B cell (primary cell): ENCODE measurements at regions not wholly inside any gene's neighbourhood (a gene's known extent, or its start where the extent isn't known, plus 50 kb on each side); places are given as distances from the start of the nearest gene placed in this dataset.

ENCODE experiments used
- ATAC-seq: fragments of 200-7000 bp; cut with Tn5 transposase; one replicate; pipeline ENCODE4 v1.10.0; 2021; ENCODE audit warnings: low read depth, mild to moderate bottlenecking, moderate number of reproducible peaks, moderate library complexity
- CTCF ChIA-PET: fragments of 350-600 bp; sonication (Branson Sonifier 250); formaldehyde crosslinking; loops from one replicate; lab custom pipeline; 2021; ENCODE audit warnings: antibody characterized with exemption, inconsistent platforms; lab: Charles Lee
- POLR2A ChIA-PET: fragments of 350-600 bp; sonication (Branson Sonifier 250); formaldehyde crosslinking; loops from one replicate; lab custom pipeline; 2021; ENCODE audit warnings: antibody characterized with exemption; lab: Charles Lee
- DNase-seq: peaks from one replicate; pipeline ENCODE4 v3.0.0; 2013
- H2AFZ ChIP-seq: 2 replicates; pipeline ENCODE4 v1.6.1; 2012; ENCODE audit warnings: mild to moderate bottlenecking, low read depth, low read length; ENCODE audit not compliant: insufficient read depth, poor library complexity, severe bottlenecking
- H3K27ac ChIP-seq, 2 donors: 1 replicate in 1 of 2; 2 replicates in 1 of 2; pipeline ENCODE4 v1.5.1; 2012 to 2013; ENCODE audit warnings: low read length in 2 of 2, mild to moderate bottlenecking in 2 of 2, moderate library complexity in 1 of 2
- H3K27me3 ChIP-seq, 4 experiments: fragments of 200-600 bp in 1 of 4; sonication (generic) in 1 of 4; replicated peaks in 1 of 4; 1 replicate in 2 of 4; 2 replicates in 2 of 4; pipeline versions ENCODE4 v1.6.1 to v1.7.0; 2013 to 2016; ENCODE audit warnings: low read length in 3 of 4, mild to moderate bottlenecking in 2 of 4, mixed read lengths in 1 of 4, moderate library complexity in 1 of 4; ENCODE audit not compliant: insufficient read depth in 4 of 4, control insufficient read depth in 3 of 4; ENCODE audit errors: control extremely low read depth in 1 of 4
- H3K36me3 ChIP-seq, 2 experiments: replicated peaks in 1 of 2; 1 replicate in 1 of 2; 2 replicates in 1 of 2; pipeline versions ENCODE4 v1.6.1 to v1.7.1; 2013; ENCODE audit warnings: low read length in 1 of 2; ENCODE audit not compliant: insufficient read depth in 2 of 2, control insufficient read depth in 1 of 2; ENCODE audit errors: control extremely low read depth in 1 of 2, extremely low read depth in 1 of 2
- H3K4me1 ChIP-seq, 2 donors: fragments of 200-600 bp in 1 of 2; sonication (generic) in 1 of 2; 1 replicate in 1 of 2; 2 replicates in 1 of 2; pipeline versions ENCODE4 v1.5.1 to v1.6.1; 2013 to 2017; ENCODE audit warnings: low read length in 2 of 2; ENCODE audit not compliant: control insufficient read depth in 2 of 2, insufficient read depth in 2 of 2
- H3K4me2 ChIP-seq: replicated peaks from 2 replicates; pipeline ENCODE3; 2012; ENCODE audit warnings: mild to moderate bottlenecking, low read depth, low read length; ENCODE audit not compliant: poor library complexity, severe bottlenecking
- H3K4me3 ChIP-seq, 5 experiments: fragments of 200-600 bp in 1 of 5; sonication (generic) in 1 of 5; 1 replicate in 3 of 5; 2 replicates in 2 of 5; pipeline versions ENCODE4 v1.5.1 to v1.7.0; 2011 to 2016; ENCODE audit warnings: low read length in 4 of 5, mild to moderate bottlenecking in 4 of 5, low read depth in 2 of 5, control low read depth in 1 of 5, moderate library complexity in 1 of 5; ENCODE audit not compliant: insufficient read depth in 1 of 5; ENCODE audit errors: control extremely low read depth in 1 of 5, extremely low read depth in 1 of 5
- H3K79me2 ChIP-seq: fragments of 200-600 bp; sonication (generic); one replicate; pipeline ENCODE4 v1.6.0; 2016; ENCODE audit warnings: low read length; ENCODE audit not compliant: control insufficient read depth, insufficient read depth
- H3K9ac ChIP-seq: fragments of 200-600 bp; sonication (generic); 2 replicates; pipeline ENCODE4 v1.6.1; 2017; ENCODE audit warnings: mild to moderate bottlenecking, low read length, moderate library complexity
- H3K9me3 ChIP-seq, 3 donors: one replicate each; pipeline versions ENCODE4 v1.6.1 to v1.7.1; 2013; ENCODE audit warnings: low read length in 2 of 3; ENCODE audit not compliant: control insufficient read depth in 2 of 3, insufficient read depth in 1 of 3; ENCODE audit errors: control extremely low read depth in 1 of 3
- H4K20me1 ChIP-seq: 2 replicates; pipeline ENCODE4 v1.6.0; 2012; ENCODE audit warnings: mild to moderate bottlenecking, low read length; ENCODE audit not compliant: insufficient read depth, control insufficient read depth, poor library complexity, severe bottlenecking
- H3K27ac Mint-ChIP-seq: one replicate; pipeline ENCODE4 v1.8.0; 2021; ENCODE audit warnings: mixed read lengths
- H3K27me3 Mint-ChIP-seq: one replicate; pipeline ENCODE4 v1.8.0; 2021; ENCODE audit warnings: mixed read lengths
- H3K4me1 Mint-ChIP-seq: one replicate; pipeline ENCODE4 v1.8.0; 2021; ENCODE audit warnings: mixed read lengths
- H3K4me3 Mint-ChIP-seq: one replicate; pipeline ENCODE4 v1.8.0; 2021; ENCODE audit warnings: mixed read lengths
- H3K9me3 Mint-ChIP-seq: one replicate; pipeline ENCODE4 v1.8.0; 2022; ENCODE audit warnings: mixed read lengths; ENCODE audit not compliant: insufficient read depth
- EZH2 ChIP-seq: IDR thresholded peaks from 2 replicates; pipeline ENCODE4 v1.6.1; 2012; ENCODE audit warnings: borderline replicate concordance, low read depth, mild to moderate bottlenecking, moderate library complexity, low read length; ENCODE audit not compliant: insufficient read depth, poor library complexity, severe bottlenecking
- WGBS: methylation state at CpG from one replicate; pipeline ENCODE4 v1.1.5; 2013; ENCODE audit warnings: missing lambda C conversion rate; ENCODE audit not compliant: insufficient coverage; 5-methylcytosine and 5-hydroxymethylcytosine counted together
- intact Hi-C: fragments of 100-400 bp; cut with micrococcal nuclease; formaldehyde crosslinking; loops from one replicate; pipeline ENCODE4 v1.10.0; 2022
- TF ChIP-seq, protein P1 (sequence below): fragments of 200-600 bp; IDR thresholded peaks from one replicate; pipeline ENCODE4 v1.8.0; 2022; ENCODE audit warnings: antibody characterized with exemption, mild to moderate bottlenecking

DNA sequence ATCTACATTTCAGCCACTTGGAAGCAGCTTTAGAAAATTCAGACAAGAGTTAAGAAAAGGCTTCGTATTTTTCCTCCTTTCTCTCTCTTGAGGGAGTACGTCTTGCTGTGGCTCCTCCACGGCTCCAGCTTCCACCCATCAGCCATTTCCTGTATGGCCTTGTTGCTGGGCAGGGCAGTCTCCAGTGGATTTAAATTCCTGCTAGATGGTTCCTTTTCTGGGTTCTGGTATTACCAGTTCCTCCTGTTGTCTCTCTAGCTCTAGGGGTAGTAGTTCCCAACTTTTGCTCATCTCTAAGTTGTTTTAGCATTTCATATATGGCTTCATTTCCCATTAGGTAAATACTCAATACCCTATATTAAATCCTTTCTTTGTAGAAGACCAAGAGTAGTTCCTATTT lies 1098.3 kb downstream of the ADGRL2 start:
- Mint-ChIP-seq H3K27me3 (no peaks in the 10 kb centered on the region), H3K9me3 (no peaks in the 10 kb centered on the region), H3K4me1 (no peaks in the 10 kb centered on the region), H3K4me3 (no peak overlapping the region), H3K27ac (no peak overlapping the region)
- ChIA-PET POLR2A (no interaction called here), CTCF (no interaction called here)
- DNase-seq (no peak), ATAC-seq (no peak)
- no peaks in the 10 kb centered on the region for H4K20me1 ChIP-seq
- no peaks in the 10 kb centered on the region for H3K27me3 ChIP-seq
- no peaks in the 10 kb centered on the region for H3K79me2 ChIP-seq
- no peak overlapping the region for H3K4me3 ChIP-seq
- TF ChIP-seq, protein P1, sequence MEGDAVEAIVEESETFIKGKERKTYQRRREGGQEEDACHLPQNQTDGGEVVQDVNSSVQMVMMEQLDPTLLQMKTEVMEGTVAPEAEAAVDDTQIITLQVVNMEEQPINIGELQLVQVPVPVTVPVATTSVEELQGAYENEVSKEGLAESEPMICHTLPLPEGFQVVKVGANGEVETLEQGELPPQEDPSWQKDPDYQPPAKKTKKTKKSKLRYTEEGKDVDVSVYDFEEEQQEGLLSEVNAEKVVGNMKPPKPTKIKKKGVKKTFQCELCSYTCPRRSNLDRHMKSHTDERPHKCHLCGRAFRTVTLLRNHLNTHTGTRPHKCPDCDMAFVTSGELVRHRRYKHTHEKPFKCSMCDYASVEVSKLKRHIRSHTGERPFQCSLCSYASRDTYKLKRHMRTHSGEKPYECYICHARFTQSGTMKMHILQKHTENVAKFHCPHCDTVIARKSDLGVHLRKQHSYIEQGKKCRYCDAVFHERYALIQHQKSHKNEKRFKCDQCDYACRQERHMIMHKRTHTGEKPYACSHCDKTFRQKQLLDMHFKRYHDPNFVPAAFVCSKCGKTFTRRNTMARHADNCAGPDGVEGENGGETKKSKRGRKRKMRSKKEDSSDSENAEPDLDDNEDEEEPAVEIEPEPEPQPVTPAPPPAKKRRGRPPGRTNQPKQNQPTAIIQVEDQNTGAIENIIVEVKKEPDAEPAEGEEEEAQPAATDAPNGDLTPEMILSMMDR, result no peak
- TF ChIP-seq EZH2, result no peak
- intact Hi-C loops, result no loop called here
- no peaks in the 10 kb centered on the region for H3K4me1 ChIP-seq
- H2AFZ ChIP-seq, result no peak overlapping the region
- H3K9me3 ChIP-seq, result no peaks in the 10 kb centered on the region
- H3K9ac ChIP-seq, result no peak overlapping the region
- H3K4me2 ChIP-seq, result no peak overlapping the region
- H3K27ac ChIP-seq, result no peak overlapping the region
- 87% methylated on average over 3 of the region's 3 CpGs for WGBS
- no peaks in the 10 kb centered on the region for H3K36me3 ChIP-seq

DNA sequence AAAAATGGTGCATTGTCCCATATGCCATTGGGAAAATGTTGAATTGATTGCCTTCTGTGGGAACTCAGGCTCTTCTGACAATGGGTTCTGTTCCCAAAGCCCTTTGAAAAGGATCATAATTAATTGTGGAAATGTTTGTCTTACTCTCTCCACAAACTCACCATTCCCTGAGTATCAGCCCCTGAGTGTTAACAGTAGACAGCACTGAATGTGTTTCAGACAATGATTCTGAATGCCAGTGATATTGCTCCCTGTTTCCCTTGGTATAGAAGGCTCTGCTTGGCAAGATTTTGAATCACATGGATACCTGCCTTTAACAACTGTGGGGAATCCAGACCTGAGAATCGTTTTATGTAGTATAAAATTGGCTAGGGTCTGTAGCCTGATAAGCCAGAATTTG lies 1096.8 kb downstream of the ADGRL2 start:
- H3K4me1 Mint-ChIP-seq, result no peaks in the 10 kb centered on the region
- POLR2A ChIA-PET, result no interaction called here
- no peak overlapping the region for H3K4me3 Mint-ChIP-seq
- H3K27ac Mint-ChIP-seq, result no peak overlapping the region
- no peaks in the 10 kb centered on the region for H3K9me3 ChIP-seq
- TF ChIP-seq EZH2, result no peak
- no CpG with 5 or more reads among the region's 1 CpG for WGBS
- DNase-seq, result no peak
- H3K27me3 ChIP-seq, result no peaks in the 10 kb centered on the region
- no peaks in the 10 kb centered on the region for H3K27me3 Mint-ChIP-seq
- intact Hi-C loops, result no loop called here
- H3K9me3 Mint-ChIP-seq, result no peaks in the 10 kb centered on the region
- no peak overlapping the region for H3K4me2 ChIP-seq
- H3K9ac ChIP-seq, result no peak overlapping the region
- ATAC-seq, result no peak
- CTCF ChIA-PET, result no interaction called here
- H4K20me1 ChIP-seq, result no peaks in the 10 kb centered on the region
- no peaks in the 10 kb centered on the region for H3K79me2 ChIP-seq
- no peak overlapping the region for H3K27ac ChIP-seq
- H3K36me3 ChIP-seq, result no peaks in the 10 kb centered on the region
- no peaks in the 10 kb centered on the region for H3K4me1 ChIP-seq
- H3K4me3 ChIP-seq, result no peak overlapping the region
- no peak overlapping the region for H2AFZ ChIP-seq
